ENCODE measurements at regions not wholly inside any gene's neighbourhood (a gene's known extent, or its start where the extent isn't known, plus 50 kb on each side); places are given as distances from the start of the nearest gene placed in this dataset.
A peak's percentile ranks its signal among the peaks of the same experiment; 100 is the strongest.

- TF ChIP-seq ASH2L (IDR thresholded peaks at IDR 0.05; ENCODE audit: insufficient read length, low read depth, low read length) (no peak), ZFP62 (CRISPR knock-in tag; IDR thresholded peaks at IDR 0.05) (no peak), FOXO4 (CRISPR knock-in tag; conservative IDR thresholded peaks at IDR 0.05) (0 out of 2 replicates have a peak, but pooled peaks have one; percentile 7), ZNF674 (CRISPR knock-in tag; IDR thresholded peaks at IDR 0.05; ENCODE audit: low read depth) (no peak), MZF1 (CRISPR knock-in tag; IDR thresholded peaks at IDR 0.05; ENCODE audit: borderline replicate concordance) (no peak), MIER2 (CRISPR knock-in tag; IDR thresholded peaks at IDR 0.05) (peak; percentile 87), MED8 (CRISPR knock-in tag; IDR thresholded peaks at IDR 0.05; ENCODE audit: insufficient replicate concordance) (no peak), ZNF562 (CRISPR knock-in tag; IDR thresholded peaks at IDR 0.05; ENCODE audit: borderline replicate concordance) (no peak), SMAD3 (CRISPR knock-in tag; IDR thresholded peaks at IDR 0.05) (no peak), SMAD9 (CRISPR knock-in tag; IDR thresholded peaks at IDR 0.05) (no peak), THAP7 (CRISPR knock-in tag; IDR thresholded peaks at IDR 0.05) (no peak), ZBTB38 (CRISPR knock-in tag; IDR thresholded peaks at IDR 0.05) (no peak), HNF1A (IDR thresholded peaks at IDR 0.05; ENCODE audit: low read depth) (no peak), HNF1A (CRISPR knock-in tag; IDR thresholded peaks at IDR 0.05; ENCODE audit: borderline replicate concordance) (no peak), FOXC1 (CRISPR knock-in tag; IDR thresholded peaks at IDR 0.05; ENCODE audit: borderline replicate concordance) (no peak), NRL (CRISPR knock-in tag; IDR thresholded peaks at IDR 0.05; ENCODE audit: borderline replicate concordance) (no peak), ZBTB26 (CRISPR knock-in tag; IDR thresholded peaks at IDR 0.05; ENCODE audit: borderline replicate concordance) (no peak), MEIS1 (CRISPR knock-in tag; IDR thresholded peaks at IDR 0.05; ENCODE audit: borderline replicate concordance) (no peak), DZIP1 (CRISPR knock-in tag; IDR thresholded peaks at IDR 0.05) (no peak)
These were observed 277.9 kb upstream of the BMP2 start (continued) for GRCh38 chr20:6489361-6490171.
